HL-60/S4 treated with retinoic acid at 250 ng/mL for 4 days and 3 days (cell line): ENCODE measurements at regions not wholly inside any gene's neighbourhood (a gene's known extent, or its start where the extent isn't known, plus 50 kb on each side); places are given as distances from the start of the nearest gene placed in this dataset.

Experiments used
- in situ Hi-C: fragments of 300-500 bp; cut with MboI; formaldehyde crosslinking; loops from 2 replicates; pipeline ENCODE4 v1.7.0; 2022; ENCODE audit warnings: low sequenced_read_pairs

DNA sequence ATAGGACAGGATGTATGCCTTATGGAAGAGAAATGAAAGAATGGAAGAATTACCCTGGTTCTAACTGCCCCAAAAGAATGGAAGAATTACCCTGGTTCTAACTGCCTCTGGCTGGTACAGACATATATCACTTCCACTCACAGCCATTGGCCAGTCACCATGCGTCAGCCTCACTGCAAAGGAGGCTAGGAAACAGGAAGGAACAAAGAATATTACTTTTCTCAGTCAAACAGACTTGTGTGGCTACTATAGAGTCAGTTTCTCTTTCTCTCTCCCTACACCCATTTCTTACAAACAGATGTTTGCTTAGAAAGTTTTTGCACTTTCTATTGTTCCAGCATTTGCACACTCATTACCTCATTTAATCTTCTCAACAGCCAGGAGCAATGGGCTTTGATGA lies 1111.1 kb upstream of the KLHL29 start:
- in situ Hi-C loops = no loop called here

- in situ Hi-C loops = no loop called here
Measured at GRCh38 chr2:22274661-22275060, 1110.3 kb upstream of the KLHL29 start.

DNA sequence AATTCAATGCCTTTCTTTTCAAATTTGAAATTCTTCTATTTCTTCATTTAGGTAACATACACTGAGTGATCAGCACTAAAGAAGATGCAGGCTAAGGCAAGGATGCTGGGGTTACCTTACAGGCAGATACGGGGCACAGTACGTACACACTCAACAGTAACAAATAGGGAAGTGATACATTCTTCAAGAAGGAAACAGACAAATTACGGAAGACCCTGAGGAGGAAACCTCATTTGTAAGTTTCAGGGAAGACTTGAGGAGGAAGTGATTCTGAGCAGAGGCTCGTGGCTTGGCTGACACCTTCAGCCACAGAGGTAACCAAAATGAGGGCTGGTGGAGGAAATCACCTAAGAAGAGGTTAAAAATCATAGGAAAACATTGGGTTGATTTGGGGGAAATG lies 1108.3 kb upstream of the KLHL29 start:
- in situ Hi-C loops = no loop called here

- in situ Hi-C loops = no loop called here
Measured at GRCh38 chr2:22279541-22279940, 1105.4 kb upstream of the KLHL29 start.

DNA sequence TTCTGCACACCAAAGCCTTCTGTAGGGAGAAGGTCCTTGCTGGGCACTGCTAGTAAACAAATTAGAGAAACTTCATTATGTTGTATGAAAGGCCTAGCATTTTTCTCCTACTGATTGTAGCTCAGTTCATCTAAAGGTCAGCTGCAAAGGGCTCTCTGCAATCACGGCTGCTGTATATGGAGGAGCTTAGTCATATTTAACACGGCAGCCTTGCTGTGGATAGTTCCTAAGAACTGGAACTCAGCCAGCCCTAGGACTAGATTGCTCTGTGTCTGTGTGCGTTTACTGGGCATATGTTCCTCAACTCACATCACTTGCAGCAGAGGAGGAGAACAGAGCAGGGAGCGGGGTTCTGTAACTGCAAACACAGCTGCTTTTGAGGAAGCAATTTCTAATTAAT lies 1103.9 kb upstream of the KLHL29 start:
- in situ Hi-C loops = no loop called here

DNA sequence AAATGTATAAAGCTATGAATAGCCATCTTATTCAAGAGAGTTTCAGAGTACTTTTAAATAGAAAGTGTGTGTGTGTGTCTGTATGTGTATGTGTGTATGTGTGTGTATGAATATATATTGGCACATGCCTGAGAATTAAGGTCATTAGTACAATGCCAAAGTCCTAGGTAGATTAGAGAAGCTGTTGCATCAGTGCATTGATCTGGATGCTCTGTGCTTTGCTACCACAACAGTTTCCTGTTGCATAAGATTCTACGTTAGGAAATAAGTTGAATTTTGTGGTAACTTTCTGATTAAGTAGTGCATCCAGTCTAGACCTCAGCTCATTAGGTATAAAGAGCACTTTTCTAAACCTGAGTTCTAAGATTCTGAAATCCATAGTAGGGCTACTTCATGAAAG lies 1102.8 kb upstream of the KLHL29 start:
- in situ Hi-C loops = no loop called here

GRCh38 chr2:22282916-22283315 lies 1102.1 kb upstream of the KLHL29 start:
- in situ Hi-C loops = no loop called here

DNA sequence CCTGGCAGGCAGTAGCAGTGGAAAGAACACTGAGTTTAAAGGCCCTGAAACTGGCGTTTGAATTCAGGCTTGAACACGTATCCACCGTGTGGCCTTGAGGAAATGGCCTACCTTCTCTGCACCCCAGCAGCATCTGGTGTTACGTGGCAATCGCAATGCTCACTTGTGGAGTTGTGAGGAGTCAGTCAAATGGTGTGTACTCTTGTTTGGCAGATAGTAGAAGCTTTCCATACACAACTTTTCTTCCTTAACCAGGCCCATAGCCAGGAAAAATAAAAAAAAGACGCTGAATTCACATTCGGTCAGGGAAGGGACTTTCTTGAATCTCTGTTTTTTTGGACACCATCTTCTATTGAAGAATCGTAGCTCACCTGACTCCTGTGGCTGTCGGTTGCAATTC lies 1101.5 kb upstream of the KLHL29 start:
- in situ Hi-C loops = no loop called here

GRCh38 chr2:22290302-22290701 lies 1094.7 kb upstream of the KLHL29 start:
- in situ Hi-C loops = no loop called here

- in situ Hi-C loops = no loop called here
Measured at GRCh38 chr2:22290909-22291473, 1094.0 kb upstream of the KLHL29 start.

GRCh38 chr2:22301228-22301627 lies 1083.8 kb upstream of the KLHL29 start:
- in situ Hi-C loops = no loop called here

- in situ Hi-C loops = no loop called here
Measured at GRCh38 chr2:22326250-22326649, 1058.7 kb upstream of the KLHL29 start.

DNA sequence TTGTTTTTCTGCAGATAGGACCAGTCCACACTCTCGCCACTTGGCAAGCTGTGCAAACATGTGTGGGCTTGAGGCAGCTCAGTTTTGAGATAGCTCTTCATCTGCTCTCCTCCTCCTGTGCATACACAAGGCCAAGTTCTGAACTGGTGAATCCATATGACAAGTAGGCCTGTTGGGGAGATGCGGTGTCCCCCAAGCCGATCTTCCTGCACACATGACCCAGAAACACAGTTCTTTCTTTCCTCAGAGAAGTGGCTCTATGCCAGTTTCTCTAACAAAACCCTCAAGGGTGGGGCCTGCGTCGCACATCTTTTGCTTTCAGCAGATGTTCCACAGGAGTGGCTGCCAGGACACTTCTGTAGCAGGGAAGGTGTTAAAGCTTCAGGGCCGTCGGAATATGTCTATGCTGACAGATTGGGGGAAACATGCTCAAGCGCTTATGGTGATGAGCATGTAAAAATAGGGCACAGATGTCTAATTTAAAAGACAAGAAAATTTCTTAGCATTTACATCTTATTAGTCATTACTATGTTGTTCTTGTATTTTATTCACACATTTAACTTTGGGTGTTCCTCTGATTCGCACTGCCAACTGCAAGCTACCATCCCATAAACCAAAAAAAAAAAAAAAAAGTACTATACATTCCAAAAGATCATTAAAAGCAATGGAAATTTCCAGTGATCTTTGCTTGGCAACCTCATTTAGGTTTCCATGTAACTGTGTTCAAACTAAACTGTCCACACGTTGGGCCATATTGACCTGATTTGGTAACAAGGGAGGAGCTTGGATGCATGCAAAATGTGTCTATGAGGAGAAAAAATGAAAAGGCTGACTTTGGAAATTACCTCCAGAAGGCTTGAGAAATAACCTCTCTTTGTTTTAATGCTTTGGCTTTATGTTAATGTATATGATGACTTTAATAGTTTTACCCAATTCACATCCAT lies 1055.5 kb upstream of the KLHL29 start:
- in situ Hi-C loops = no loop called here

GRCh38 chr2:22336414-22336813 lies 1048.6 kb upstream of the KLHL29 start:
- in situ Hi-C loops = no loop called here

- in situ Hi-C loops = no loop called here
Measured at GRCh38 chr2:22340716-22341115, 1044.3 kb upstream of the KLHL29 start.

- in situ Hi-C loops = no loop called here
Measured at GRCh38 chr2:22347306-22347705, 1037.7 kb upstream of the KLHL29 start.

- in situ Hi-C loops = no loop called here
Measured at GRCh38 chr2:22350621-22351020, 1034.4 kb upstream of the KLHL29 start.

GRCh38 chr2:22355816-22356433 lies 1029.1 kb upstream of the KLHL29 start:
- in situ Hi-C loops = no loop called here

GRCh38 chr2:22359071-22359672 lies 1025.8 kb upstream of the KLHL29 start:
- in situ Hi-C loops = no loop called here

- in situ Hi-C loops = no loop called here
Measured at GRCh38 chr2:22360735-22361374, 1024.1 kb upstream of the KLHL29 start.

GRCh38 chr2:22361571-22361970 lies 1023.4 kb upstream of the KLHL29 start:
- in situ Hi-C loops = no loop called here
